NT2/D1 (cell line): ENCODE measurements at regions not wholly inside any gene's neighbourhood (a gene's known extent, or its start where the extent isn't known, plus 50 kb on each side); places are given as distances from the start of the nearest gene placed in this dataset.

Source experiments
- DNase-seq: peaks from one replicate; pipeline ENCODE4 v3.0.0-alpha.2; 2011; ENCODE audit warnings: low read depth, low spot score
- H3K27me3 ChIP-seq: 2 replicates; pipeline ENCODE4 v1.6.0; 2011; ENCODE audit warnings: mild to moderate bottlenecking; ENCODE audit not compliant: insufficient read length, insufficient read depth
- H3K36me3 ChIP-seq: 2 replicates; pipeline ENCODE4 v1.6.1; 2011; ENCODE audit warnings: mild to moderate bottlenecking, low read length, mixed read lengths; ENCODE audit not compliant: insufficient read depth, insufficient read length
- H3K4me1 ChIP-seq: 2 replicates; pipeline ENCODE4 v1.5.1; 2011; ENCODE audit not compliant: insufficient read depth, insufficient read length
- H3K4me3 ChIP-seq: 2 replicates; pipeline ENCODE4 v1.5.1; 2011; ENCODE audit warnings: low read depth; ENCODE audit not compliant: insufficient read length
- H3K9ac ChIP-seq: 2 replicates; pipeline ENCODE4 v1.6.0; 2011; ENCODE audit warnings: low read depth; ENCODE audit not compliant: insufficient read length
- H3K9me3 ChIP-seq: 2 replicates; pipeline ENCODE4 v1.5.1; 2011; ENCODE audit warnings: mild to moderate bottlenecking, low read length; ENCODE audit not compliant: insufficient read depth
- SUZ12 ChIP-seq: IDR thresholded peaks from 2 replicates; pipeline ENCODE4 v1.6.1; 2011; ENCODE audit not compliant: insufficient read length, insufficient read depth; ENCODE audit errors: extremely low read depth
- YY1 ChIP-seq: IDR thresholded peaks from 2 replicates; pipeline ENCODE4 v1.6.1; 2011; ENCODE audit not compliant: insufficient read length, insufficient read depth
- ZNF274 ChIP-seq: IDR thresholded peaks from 2 replicates; pipeline ENCODE4 v1.6.1; 2011; ENCODE audit warnings: mild to moderate bottlenecking, low read depth, low read length

- Histone ChIP-seq H3K27me3 (no peaks in the 10 kb centered on the region), H3K9ac (no peak overlapping the region), H3K9me3 (no peaks in the 10 kb centered on the region), H3K4me1 (no peaks in the 10 kb centered on the region), H3K4me3 (no peak overlapping the region), H3K36me3 (no peaks in the 10 kb centered on the region)
- no peak for TF ChIP-seq SUZ12
- no peak for DNase-seq
These were observed 347.6 kb upstream of the IMPG1 start for GRCh38 chr6:76420094-76420493.

- no peaks in the 10 kb centered on the region for H3K36me3 ChIP-seq
- H3K4me3 ChIP-seq, result no peak overlapping the region
- TF ChIP-seq YY1, result no peak
- TF ChIP-seq SUZ12, result no peak
- no peak for TF ChIP-seq ZNF274
- no peaks in the 10 kb centered on the region for H3K27me3 ChIP-seq
- H3K9me3 ChIP-seq, result no peaks in the 10 kb centered on the region
- H3K4me1 ChIP-seq, result no peaks in the 10 kb centered on the region
- H3K9ac ChIP-seq, result no peak overlapping the region
- DNase-seq, result no peak
These were observed 346.2 kb upstream of the IMPG1 start for GRCh38 chr6:76418560-76419223.

GRCh38 chr6:76416821-76417605 lies 344.6 kb upstream of the IMPG1 start:
- Histone ChIP-seq H3K4me1 (no peaks in the 10 kb centered on the region), H3K4me3 (no peak overlapping the region), H3K36me3 (no peaks in the 10 kb centered on the region), H3K9ac (no peak overlapping the region), H3K9me3 (no peaks in the 10 kb centered on the region), H3K27me3 (no peaks in the 10 kb centered on the region)
- TF ChIP-seq ZNF274 (no peak), SUZ12 (no peak), YY1 (no peak)
- no peak for DNase-seq

- no peaks in the 10 kb centered on the region for H3K27me3 ChIP-seq
- DNase-seq, result no peak
These were observed 330.6 kb upstream of the IMPG1 start for GRCh38 chr6:76403064-76403463.

GRCh38 chr6:76397966-76398365 lies 325.5 kb upstream of the IMPG1 start:
- H3K27me3 ChIP-seq, result no peaks in the 10 kb centered on the region
- H3K9me3 ChIP-seq, result no peaks in the 10 kb centered on the region
- DNase-seq, result no peak
- H3K36me3 ChIP-seq, result no peaks in the 10 kb centered on the region
- H3K4me3 ChIP-seq, result no peak overlapping the region
- H3K4me1 ChIP-seq, result no peaks in the 10 kb centered on the region
- H3K9ac ChIP-seq, result no peak overlapping the region
- TF ChIP-seq SUZ12 (no peak), YY1 (no peak), ZNF274 (no peak)

More at GRCh38 chr6:76403064-76403463, 330.6 kb upstream of the IMPG1 start:
- H3K9me3 ChIP-seq, result no peaks in the 10 kb centered on the region
- TF ChIP-seq YY1, result no peak
- no peak for TF ChIP-seq ZNF274
- TF ChIP-seq SUZ12, result no peak
- no peak overlapping the region for H3K9ac ChIP-seq
- no peak overlapping the region for H3K4me3 ChIP-seq
- no peaks in the 10 kb centered on the region for H3K4me1 ChIP-seq
- no peaks in the 10 kb centered on the region for H3K36me3 ChIP-seq

- no peak for TF ChIP-seq YY1
- TF ChIP-seq ZNF274, result no peak
- TF ChIP-seq SUZ12, result no peak
- no peaks in the 10 kb centered on the region for H3K36me3 ChIP-seq
- H3K4me3 ChIP-seq, result no peak overlapping the region
- no peaks in the 10 kb centered on the region for H3K4me1 ChIP-seq
- H3K9me3 ChIP-seq, result no peaks in the 10 kb centered on the region; the same call in 1 of the 2 replicates
- H3K9ac ChIP-seq, result no peak overlapping the region
- no peaks in the 10 kb centered on the region for H3K27me3 ChIP-seq
- DNase-seq, result no peak
These were observed 309.7 kb upstream of the IMPG1 start for GRCh38 chr6:76382201-76382600.

- no peak for DNase-seq
- Histone ChIP-seq H3K36me3 (no peaks in the 10 kb centered on the region), H3K4me1 (no peaks in the 10 kb centered on the region), H3K4me3 (no peak overlapping the region), H3K27me3 (no peaks in the 10 kb centered on the region), H3K9me3 (no peaks in the 10 kb centered on the region; the same call in 1 of the 2 replicates), H3K9ac (no peak overlapping the region)
- TF ChIP-seq ZNF274 (no peak), SUZ12 (no peak), YY1 (no peak)
These were observed 309.1 kb upstream of the IMPG1 start for GRCh38 chr6:76381612-76382011.
